Esophagus squamous epithelium (tissue), 5 donors: ENCODE measurements at regions not wholly inside any gene's neighbourhood (a gene's known extent, or its start where the extent isn't known, plus 50 kb on each side); places are given as distances from the start of the nearest gene placed in this dataset.

Experiments used
- DNase-seq: peaks from one replicate; lab custom pipeline; 2025; lab: John Stamatoyannopoulos, UW
- H3K27ac ChIP-seq, 4 donors: fragments of 200-600 bp; sonication (generic); one replicate each; pipeline ENCODE4 v1.5.1; 2016 to 2019; ENCODE audit warnings: mild to moderate bottlenecking in 1 of 4
- H3K27me3 ChIP-seq, 4 donors: fragments of 200-600 bp; sonication (generic); 1 replicate in 3 of 4; 2 replicates in 1 of 4; pipeline versions ENCODE4 v1.5.1 to v1.6.0; 2017 to 2021; ENCODE audit warnings: antibody characterized with exemption in 1 of 4
- H3K36me3 ChIP-seq, 3 donors: fragments of 200-600 bp; sonication (generic); one replicate each; pipeline ENCODE4 v1.5.1; 2016 to 2019
- H3K4me1 ChIP-seq, 3 donors: fragments of 200-600 bp; sonication (generic); one replicate each; pipeline ENCODE4 v1.5.1; 2017 to 2019
- H3K4me3 ChIP-seq, 4 donors: fragments of 200-600 bp; sonication (generic); 1 replicate in 3 of 4; 2 replicates in 1 of 4; pipeline ENCODE4 v1.5.1; 2016 to 2019; ENCODE audit warnings: mild to moderate bottlenecking in 2 of 4, moderate library complexity in 1 of 4
- H3K9me3 ChIP-seq, 3 donors: fragments of 200-600 bp; sonication (generic); one replicate each; pipeline ENCODE4 v1.5.1; 2016 to 2019
- CTCF ChIP-seq, 6 experiments: fragments of 450-650 bp in 4 of 6; fragments of 200-600 bp in 2 of 6; sonication (generic) in 2 of 6; IDR thresholded peaks; one replicate each; pipeline ENCODE4 v1.5.1; 2016 to 2019; ENCODE audit warnings: antibody characterized with exemption in 6 of 6, mild to moderate bottlenecking in 4 of 6, moderate library complexity in 4 of 6
- POLR2A ChIP-seq, 4 donors: fragments of 450-650 bp; IDR thresholded peaks; one replicate each; pipeline ENCODE4 v1.6.1; 2017; ENCODE audit warnings: antibody characterized with exemption in 4 of 4, mild to moderate bottlenecking in 4 of 4, moderate library complexity in 3 of 4
- WGBS, 2 donors: methylation state at CpG; one replicate each; pipeline ENCODE4 v1.1.5; 2018; 5-methylcytosine and 5-hydroxymethylcytosine counted together
- intact Hi-C: fragments of 100-400 bp; cut with DNase I; formaldehyde crosslinking; loops from one replicate; pipeline ENCODE4 v1.15.0; 2022
- donor health status: DM: yes; HTN: yes; CAD: no.

GRCh38 chr14:53378142-53378541 lies 225.0 kb upstream of the DDHD1 start:
- Histone ChIP-seq H3K27ac (no peak overlapping the region), H3K4me1 (no peaks in the 10 kb centered on the region), H3K27me3 (no peaks in the 10 kb centered on the region), H3K9me3 (no peaks in the 10 kb centered on the region), H3K36me3 (no peaks in the 10 kb centered on the region), H3K4me3 (no peak overlapping the region)
- intact Hi-C loops: no loop called here
- no peak for TF ChIP-seq POLR2A (IDR thresholded peaks at IDR 0.05)
- TF ChIP-seq CTCF (IDR thresholded peaks at IDR 0.05): no peak
- 79 to 94% methylated on average over 4 of the region's 4 CpGs for WGBS, 2 donors
- DNase-seq: no peak

- Histone ChIP-seq H3K4me3 (no peak overlapping the region), H3K36me3 (no peaks in the 10 kb centered on the region), H3K9me3 (no peaks in the 10 kb centered on the region), H3K4me1 (no peaks in the 10 kb centered on the region), H3K27me3 (no peaks in the 10 kb centered on the region), H3K27ac (no peak overlapping the region)
- intact Hi-C loops: no loop called here
- no peak for DNase-seq
- 29 to 31% methylated on average over 2 of the region's 2 CpGs for WGBS, 2 donors
- TF ChIP-seq POLR2A (IDR thresholded peaks at IDR 0.05) (no peak), CTCF (IDR thresholded peaks at IDR 0.05) (no peak)
Observed at GRCh38 chr14:53376064-53376463, 222.9 kb upstream of the DDHD1 start.

- no peaks in the 10 kb centered on the region for H3K9me3 ChIP-seq
- TF ChIP-seq POLR2A (IDR thresholded peaks at IDR 0.05): no peak
- TF ChIP-seq CTCF (IDR thresholded peaks at IDR 0.05): no peak
- no peaks in the 10 kb centered on the region for H3K4me1 ChIP-seq
- no peak for DNase-seq
- WGBS, 2 donors: 54 to 69% methylated on average over 3 of the region's 3 CpGs
- no peaks in the 10 kb centered on the region for H3K36me3 ChIP-seq
- H3K27me3 ChIP-seq: no peaks in the 10 kb centered on the region
- H3K27ac ChIP-seq: no peak overlapping the region
- no peak overlapping the region for H3K4me3 ChIP-seq
- intact Hi-C loops: no loop called here
Observed at GRCh38 chr14:53375599-53375998, 222.5 kb upstream of the DDHD1 start.

GRCh38 chr14:53368711-53369201 lies 215.6 kb upstream of the DDHD1 start:
- DNase-seq: no peak
- H3K4me3 ChIP-seq: no peak overlapping the region
- no peaks in the 10 kb centered on the region for H3K27me3 ChIP-seq
- H3K9me3 ChIP-seq: no peaks in the 10 kb centered on the region
- peaks cover 0 to 7% (median 4%) of the 10 kb centered on the region in 3 donors for H3K4me1 ChIP-seq
- no peaks in the 10 kb centered on the region for H3K36me3 ChIP-seq
- TF ChIP-seq POLR2A (IDR thresholded peaks at IDR 0.05) (no peak), CTCF (IDR thresholded peaks at IDR 0.05) (no peak)
- intact Hi-C loops: no loop called here
- H3K27ac ChIP-seq: peak overlapping the region in 1 of 4 donors; percentile 54

DNA sequence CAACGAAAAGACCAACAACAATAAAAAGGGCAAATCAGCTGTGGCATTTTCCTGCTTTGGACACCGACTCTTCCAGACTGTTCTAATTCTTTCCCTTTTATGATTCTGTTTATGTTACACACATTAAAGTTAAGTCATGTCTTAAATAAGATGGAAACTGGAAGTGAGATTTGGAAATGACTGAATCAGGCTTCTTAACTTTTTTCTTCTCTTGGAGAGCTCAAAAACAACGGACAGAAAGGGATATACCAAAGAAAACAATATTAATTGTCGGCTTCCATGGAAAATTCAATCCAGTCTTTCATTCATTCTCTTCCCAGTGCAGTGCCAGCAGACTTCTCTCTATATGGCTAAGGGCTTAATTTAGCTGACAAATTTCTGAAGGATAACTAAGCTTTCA lies 214.9 kb upstream of the DDHD1 start:
- peak overlapping the region in 2 of 4 donors; percentile 47 to 54 for H3K27ac ChIP-seq
- H3K9me3 ChIP-seq: no peaks in the 10 kb centered on the region
- 35 to 63% methylated on average over 4 of the region's 4 CpGs for WGBS, 2 donors

More for the DNA sequence above, 214.9 kb upstream of the DDHD1 start:
- Histone ChIP-seq H3K4me3 (no peak overlapping the region), H3K27me3 (no peaks in the 10 kb centered on the region), H3K36me3 (no peaks in the 10 kb centered on the region), H3K4me1 (peaks cover 0 to 7% (median 4%) of the 10 kb centered on the region in 3 donors)
- intact Hi-C loops: no loop called here
- TF ChIP-seq CTCF (IDR thresholded peaks at IDR 0.05) (no peak), POLR2A (IDR thresholded peaks at IDR 0.05) (no peak)
- DNase-seq: no peak
